Endothelial cell of umbilical vein (primary cell): ENCODE measurements at regions not wholly inside any gene's neighbourhood (a gene's known extent, or its start where the extent isn't known, plus 50 kb on each side); places are given as distances from the start of the nearest gene placed in this dataset.
A peak's percentile ranks its signal among the peaks of the same experiment; 100 is the strongest.

ENCODE experiments used
- BruUV-seq: library from RNA; stranded (reverse); fragments of 400-500 nt; replicated peaks from 2 replicates; lab custom pipeline; 2021; lab: Mats Ljungman, UMichigan
- CTCF ChIA-PET: fragments of 300-600, 350-600 bp; sonication (Branson Sonifier 250); formaldehyde crosslinking; loops from one replicate; lab custom pipeline; 2021; ENCODE audit warnings: antibody characterized with exemption, inconsistent platforms; lab: Charles Lee
- POLR2A ChIA-PET: fragments of 300-600, 350-600 bp; sonication (Branson Sonifier 250); formaldehyde crosslinking; loops from one replicate; lab custom pipeline; 2021; ENCODE audit warnings: antibody characterized with exemption, inconsistent platforms; lab: Charles Lee
- DNase-seq: peaks from one replicate; pipeline ENCODE4 v3.0.0-alpha.2; 2011; ENCODE audit warnings: low read depth, low spot score
- FAIRE-seq: peaks from 2 replicates; lab custom pipeline; 2011; peaks lifted over from hg19 to GRCh38; lab: Jason Lieb, UNC
- H2AFZ ChIP-seq: 2 replicates; pipeline ENCODE4 v1.6.0; 2012; ENCODE audit warnings: low read depth, low read length, control low read depth, inconsistent platforms
- H3K27ac ChIP-seq: 2 replicates; pipeline ENCODE4 v1.5.1; 2011; ENCODE audit warnings: low read depth, mild to moderate bottlenecking, control low read depth, low read length, moderate library complexity; ENCODE audit not compliant: insufficient read depth
- H3K27me3 ChIP-seq, 2 experiments: 2 replicates each; pipeline versions ENCODE4 v1.6.0 to v1.6.1; 2011; ENCODE audit warnings: low read length in 2 of 2, mixed read lengths in 1 of 2; ENCODE audit not compliant: control insufficient read depth in 2 of 2, insufficient read depth in 2 of 2
- H3K36me3 ChIP-seq, 2 experiments: 2 replicates in 1 of 2; 3 replicates in 1 of 2; pipeline ENCODE4 v1.5.1; 2011; ENCODE audit warnings: low read length in 2 of 2, mild to moderate bottlenecking in 1 of 2, moderate library complexity in 1 of 2; ENCODE audit not compliant: control insufficient read depth in 2 of 2, insufficient read depth in 2 of 2; ENCODE audit errors: extremely low read depth in 1 of 2
- H3K4me1 ChIP-seq: 3 replicates; pipeline ENCODE4 v1.5.1; 2011; ENCODE audit warnings: mild to moderate bottlenecking, low read length; ENCODE audit not compliant: control insufficient read depth, insufficient read depth; ENCODE audit errors: extremely low read depth
- H3K4me2 ChIP-seq: 2 replicates; pipeline ENCODE4 v1.6.1; 2011; ENCODE audit warnings: low read length, control low read depth, mixed read lengths; ENCODE audit not compliant: insufficient read depth
- H3K4me3 ChIP-seq, 3 experiments: fragments of 200-600 bp in 1 of 3; sonication (generic), shearing (Covaris generic) in 1 of 3; replicated peaks in 1 of 3; 2 replicates each; pipeline ENCODE4 v1.5.1; 2011 to 2016; ENCODE audit warnings: control low read depth in 3 of 3, low read length in 3 of 3, mild to moderate bottlenecking in 2 of 3, inconsistent platforms in 1 of 3, low read depth in 1 of 3, moderate library complexity in 1 of 3; ENCODE audit not compliant: insufficient read depth in 1 of 3
- H3K79me2 ChIP-seq: 2 replicates; pipeline ENCODE4 v1.6.0; 2012; ENCODE audit warnings: low read length, inconsistent platforms; ENCODE audit not compliant: control insufficient read depth, insufficient read depth
- H3K9ac ChIP-seq: replicated peaks from 2 replicates; pipeline ENCODE3; 2011; ENCODE audit warnings: low read length, control low read depth; ENCODE audit not compliant: insufficient read depth; ENCODE audit errors: extremely low read depth
- H3K9me1 ChIP-seq: replicated peaks from 3 replicates; pipeline ENCODE4 v1.6.0; 2011; ENCODE audit warnings: mild to moderate bottlenecking, low read length; ENCODE audit not compliant: control insufficient read depth, insufficient read depth; ENCODE audit errors: extremely low read depth
- H3K9me3 ChIP-seq: replicated peaks from 2 replicates; pipeline ENCODE4 v1.5.1; 2012; ENCODE audit warnings: low read length, inconsistent platforms; ENCODE audit not compliant: control insufficient read depth, insufficient read depth
- H4K20me1 ChIP-seq: replicated peaks from 2 replicates; pipeline ENCODE3; 2011; ENCODE audit warnings: mild to moderate bottlenecking, low read length; ENCODE audit not compliant: control insufficient read depth, insufficient read depth; ENCODE audit errors: extremely low read depth
- EZH2 ChIP-seq: IDR thresholded peaks from 2 replicates; pipeline ENCODE4 v1.6.1; 2012; ENCODE audit warnings: borderline replicate concordance, low read depth, mild to moderate bottlenecking, moderate library complexity, low read length, inconsistent platforms; ENCODE audit not compliant: severe bottlenecking
- FOS ChIP-seq: IDR thresholded peaks from 2 replicates; pipeline ENCODE4 v1.6.1; 2011; ENCODE audit warnings: mild to moderate bottlenecking, low read length, moderate library complexity, borderline replicate concordance; ENCODE audit not compliant: insufficient read depth
- GATA2 ChIP-seq: IDR thresholded peaks from 2 replicates; pipeline ENCODE4 v1.7.0; 2011; ENCODE audit warnings: low read depth, mild to moderate bottlenecking, moderate library complexity, mixed read lengths, low read length; ENCODE audit not compliant: insufficient read length, insufficient read depth
- JUN ChIP-seq: IDR thresholded peaks from 2 replicates; pipeline ENCODE4 v1.6.1; 2011; ENCODE audit warnings: borderline replicate concordance, low read depth; ENCODE audit not compliant: insufficient read length, insufficient read depth
- MYC ChIP-seq: IDR thresholded peaks from one replicate; pipeline ENCODE4 v1.6.1; 2011; ENCODE audit warnings: mild to moderate bottlenecking, low read depth, low read length
- POLR2A ChIP-seq: IDR thresholded peaks from 2 replicates; pipeline ENCODE4 v1.6.1; 2012; ENCODE audit warnings: low read depth, mild to moderate bottlenecking, control low read depth, low read length
- POLR2AphosphoS5 ChIP-seq: IDR thresholded peaks from 2 replicates; pipeline ENCODE4 v1.6.1; 2012; ENCODE audit warnings: low read depth, mild to moderate bottlenecking, control low read depth, low read length, moderate library complexity; ENCODE audit not compliant: insufficient read depth
- dilution Hi-C: fragments of 300-500 bp; cut with MboI; formaldehyde crosslinking; loops from one replicate; pipeline ENCODE4 v1.15.0; 2019; ENCODE audit warnings: low sequenced_read_pairs; ENCODE audit not compliant: extremely low pct_ligation_motif_present
- intact Hi-C: fragments of 100-400 bp; cut with micrococcal nuclease; formaldehyde crosslinking; loops from one replicate; pipeline ENCODE4 v1.10.0; 2022
- TF ChIP-seq, protein P1 (sequence below), 2 donors: IDR thresholded peaks; 1 replicate in 1 of 2; 2 replicates in 1 of 2; pipeline ENCODE4 v1.5.1; 2011; ENCODE audit warnings: low read length in 2 of 2, mild to moderate bottlenecking in 2 of 2, moderate library complexity in 2 of 2, control low read depth in 1 of 2, inconsistent platforms in 1 of 2, low read depth in 1 of 2; ENCODE audit not compliant: insufficient read depth in 1 of 2; ENCODE audit errors: extremely low read depth in 1 of 2

DNA sequence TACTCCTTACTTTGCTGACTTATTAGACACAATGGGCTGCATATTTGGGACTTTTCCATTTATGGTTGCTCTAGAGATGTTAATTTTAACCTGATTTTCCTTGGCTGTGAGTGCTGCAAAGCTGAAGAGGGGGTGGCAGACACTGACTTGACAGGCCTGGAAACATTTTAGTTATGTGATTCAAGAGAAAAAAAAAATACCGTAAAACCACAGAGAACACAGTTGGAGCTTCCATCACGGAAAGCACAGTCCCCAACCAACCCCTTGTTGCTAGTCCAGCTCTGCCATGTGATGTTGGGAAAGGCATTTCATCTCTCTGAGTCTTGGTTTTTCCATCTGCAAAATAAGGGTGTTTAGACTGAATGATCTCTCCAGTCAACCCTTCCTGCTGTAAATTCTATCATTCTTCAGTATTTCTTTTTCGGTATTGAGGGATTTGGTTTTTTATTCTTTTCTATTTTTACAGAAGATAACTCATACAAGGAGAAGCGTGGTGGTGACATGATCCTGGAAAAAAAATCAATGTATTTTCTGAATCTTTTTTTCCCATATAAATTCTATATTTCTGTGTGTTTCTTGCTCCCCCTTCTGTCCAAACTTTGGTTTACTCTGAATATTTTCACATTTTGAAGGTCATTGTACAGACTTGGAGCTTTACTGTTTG lies 246.1 kb downstream of the REEP3 start:
- POLR2A ChIA-PET: no interaction called here
- Histone ChIP-seq H3K79me2 (no peaks in the 10 kb centered on the region), H4K20me1 (no peaks in the 10 kb centered on the region), H3K27me3 (no peaks in the 10 kb centered on the region), H3K27ac (no peak overlapping the region), H3K9me3 (no peaks in the 10 kb centered on the region), H3K4me1 (no peaks in the 10 kb centered on the region), H3K4me3 (no peak overlapping the region), H3K9ac (no peak overlapping the region), H2AFZ (no peak overlapping the region), H3K4me2 (no peak overlapping the region), H3K36me3 (no peaks in the 10 kb centered on the region), H3K9me1 (no peaks in the 10 kb centered on the region)
- intact Hi-C loops: loop anchor here (1.0 to 5.0 kb wide), 8 partner anchors 45 to 608 kb away; no protein-coding TSS in a partner anchor
- DNase-seq: peak; percentile 70
- dilution Hi-C loops: no loop called here
- no TSS peak for BruUV-seq
- peak; percentile 86 for FAIRE-seq
- TF ChIP-seq, protein P1, sequence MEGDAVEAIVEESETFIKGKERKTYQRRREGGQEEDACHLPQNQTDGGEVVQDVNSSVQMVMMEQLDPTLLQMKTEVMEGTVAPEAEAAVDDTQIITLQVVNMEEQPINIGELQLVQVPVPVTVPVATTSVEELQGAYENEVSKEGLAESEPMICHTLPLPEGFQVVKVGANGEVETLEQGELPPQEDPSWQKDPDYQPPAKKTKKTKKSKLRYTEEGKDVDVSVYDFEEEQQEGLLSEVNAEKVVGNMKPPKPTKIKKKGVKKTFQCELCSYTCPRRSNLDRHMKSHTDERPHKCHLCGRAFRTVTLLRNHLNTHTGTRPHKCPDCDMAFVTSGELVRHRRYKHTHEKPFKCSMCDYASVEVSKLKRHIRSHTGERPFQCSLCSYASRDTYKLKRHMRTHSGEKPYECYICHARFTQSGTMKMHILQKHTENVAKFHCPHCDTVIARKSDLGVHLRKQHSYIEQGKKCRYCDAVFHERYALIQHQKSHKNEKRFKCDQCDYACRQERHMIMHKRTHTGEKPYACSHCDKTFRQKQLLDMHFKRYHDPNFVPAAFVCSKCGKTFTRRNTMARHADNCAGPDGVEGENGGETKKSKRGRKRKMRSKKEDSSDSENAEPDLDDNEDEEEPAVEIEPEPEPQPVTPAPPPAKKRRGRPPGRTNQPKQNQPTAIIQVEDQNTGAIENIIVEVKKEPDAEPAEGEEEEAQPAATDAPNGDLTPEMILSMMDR (IDR thresholded peaks at IDR 0.05; ENCODE audit: extremely low read depth in 1 of 2, insufficient read depth in 1 of 2, low read depth in 1 of 2, low read length in 2 of 2): peak in 1 of 2 donors; percentile 33
- TF ChIP-seq POLR2A: no peak
- CTCF ChIA-PET: interaction anchor here (0.7 to 7.0 kb wide), 30 partner anchors 12 to 1174 kb away, joined by 3 to 114 read pairs (median 4); no protein-coding TSS in a partner anchor

DNA sequence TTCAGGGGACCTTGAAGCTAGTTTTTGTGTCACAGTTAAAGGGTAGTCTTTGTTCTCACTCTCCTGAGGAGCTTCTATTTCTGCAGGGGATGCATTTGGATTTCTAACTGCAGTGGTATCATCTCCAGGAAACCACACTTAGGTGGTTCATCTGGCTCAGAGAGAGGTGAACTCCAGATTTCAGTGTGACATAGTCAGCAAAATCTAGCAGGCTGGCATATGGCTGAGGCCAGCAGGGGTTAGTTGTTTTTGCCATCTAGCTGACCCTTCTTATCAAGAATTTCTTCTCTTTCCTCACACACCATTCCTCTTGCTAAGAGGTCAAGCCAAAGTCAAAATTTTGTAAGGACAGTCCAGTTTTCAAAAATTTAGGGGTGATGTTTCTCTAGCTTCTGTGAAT lies 248.2 kb downstream of the REEP3 start:
- H2AFZ ChIP-seq: no peak overlapping the region
- ChIA-PET CTCF (interaction anchor here (1.4 to 7.0 kb wide), 4 partner anchors 30 to 611 kb away, joined by 3 to 114 read pairs (median 15); no protein-coding TSS in a partner anchor), POLR2A (no interaction called here)
- no peak overlapping the region for H3K4me2 ChIP-seq
- H3K9ac ChIP-seq: no peak overlapping the region
- intact Hi-C loops (loop anchor here (5.0 kb wide), 2 partner anchors 307 to 502 kb away; no protein-coding TSS in a partner anchor), dilution Hi-C loops (no loop called here)
- H3K9me1 ChIP-seq: no peaks in the 10 kb centered on the region
- no TSS peak for BruUV-seq
- H3K4me1 ChIP-seq: peaks cover 15% of the 10 kb centered on the region
- H3K4me3 ChIP-seq: no peak overlapping the region
- no peaks in the 10 kb centered on the region for H4K20me1 ChIP-seq
- no peak for FAIRE-seq
- H3K36me3 ChIP-seq: no peaks in the 10 kb centered on the region
- TF ChIP-seq JUN (no peak), POLR2AphosphoS5 (no peak), GATA2 (no peak), MYC (no peak), FOS (no peak), EZH2 (no peak), POLR2A (no peak)
- TF ChIP-seq, protein P1 (IDR thresholded peaks at IDR 0.05; ENCODE audit: extremely low read depth in 1 of 2, insufficient read depth in 1 of 2, low read depth in 1 of 2, low read length in 2 of 2): no peak
- no peak for DNase-seq
- no peaks in the 10 kb centered on the region for H3K9me3 ChIP-seq
- H3K79me2 ChIP-seq: no peaks in the 10 kb centered on the region
- H3K27me3 ChIP-seq: no peaks in the 10 kb centered on the region
- no peak overlapping the region for H3K27ac ChIP-seq
